ENCODE measurements at regions not wholly inside any gene's neighbourhood (a gene's known extent, or its start where the extent isn't known, plus 50 kb on each side); places are given as distances from the start of the nearest gene placed in this dataset.
"Not testable (repeated sequence)": the region's sequence is repeated elsewhere in the genome, so short reads cannot be mapped to it uniquely, and the experiment has no call there.

DNA sequence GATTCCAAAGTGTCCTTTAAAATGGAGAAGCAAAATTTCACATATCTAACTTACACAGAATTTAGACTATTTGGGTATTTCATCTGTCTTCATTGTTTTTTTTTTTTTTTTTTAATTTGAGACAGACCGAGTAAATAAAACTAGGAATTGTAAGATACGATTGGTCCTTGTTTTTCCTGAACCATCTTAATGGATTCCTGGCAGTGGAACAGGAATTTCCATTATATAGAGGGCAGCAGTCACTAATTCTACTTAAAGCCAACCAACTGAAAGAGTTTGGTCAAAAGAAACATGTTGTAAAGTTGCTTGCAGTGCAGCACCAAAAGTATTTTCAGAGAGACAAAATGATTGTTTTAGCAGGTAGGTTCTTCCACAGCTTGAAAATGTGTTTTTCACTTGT lies 72.5 kb upstream of the HGF start:
- ChIA-PET POLR2A (no interaction called here), CTCF (no interaction called here)
- no peak for DNase-seq
- no peak overlapping the region for H3K4me3 ChIP-seq (ENCODE audit: control insufficient read depth in 1 of 7, extremely low read depth in 1 of 7, insufficient read depth in 4 of 7, low read depth in 2 of 7, low read length in 6 of 7)
- H3K4me1 ChIP-seq (ENCODE audit: control extremely low read depth in 1 of 4, control insufficient read depth in 4 of 4, insufficient read depth in 4 of 4, low read length in 3 of 4): peaks cover 4 to 20% (median 8%) of the 10 kb centered on the region in 4 experiments
- no peaks in the 10 kb centered on the region for H3K27me3 ChIP-seq (replicated peaks in 2 of 5; ENCODE audit: control insufficient read depth in 4 of 5, insufficient read depth in 5 of 5, low read length in 4 of 5)
- peaks cover 0 to 3% (median 0%) of the 10 kb centered on the region in 5 experiments for H3K9me3 ChIP-seq (ENCODE audit: control extremely low read depth in 1 of 5, control insufficient read depth in 4 of 5, insufficient read depth in 2 of 5, low read depth in 1 of 5, low read length in 4 of 5)
- H3K27ac ChIP-seq (ENCODE audit: insufficient read depth in 1 of 2, low read depth in 1 of 2, low read length in 2 of 2, poor library complexity in 1 of 2, severe bottlenecking in 2 of 2): no peak overlapping the region
- H3K36me3 ChIP-seq (ENCODE audit: control insufficient read depth in 4 of 4, insufficient read depth in 4 of 4, low read length in 3 of 4): no peaks in the 10 kb centered on the region
- WGBS (ENCODE audit: insufficient coverage): no CpG with 5 or more reads among the region's 2 CpGs

DNA sequence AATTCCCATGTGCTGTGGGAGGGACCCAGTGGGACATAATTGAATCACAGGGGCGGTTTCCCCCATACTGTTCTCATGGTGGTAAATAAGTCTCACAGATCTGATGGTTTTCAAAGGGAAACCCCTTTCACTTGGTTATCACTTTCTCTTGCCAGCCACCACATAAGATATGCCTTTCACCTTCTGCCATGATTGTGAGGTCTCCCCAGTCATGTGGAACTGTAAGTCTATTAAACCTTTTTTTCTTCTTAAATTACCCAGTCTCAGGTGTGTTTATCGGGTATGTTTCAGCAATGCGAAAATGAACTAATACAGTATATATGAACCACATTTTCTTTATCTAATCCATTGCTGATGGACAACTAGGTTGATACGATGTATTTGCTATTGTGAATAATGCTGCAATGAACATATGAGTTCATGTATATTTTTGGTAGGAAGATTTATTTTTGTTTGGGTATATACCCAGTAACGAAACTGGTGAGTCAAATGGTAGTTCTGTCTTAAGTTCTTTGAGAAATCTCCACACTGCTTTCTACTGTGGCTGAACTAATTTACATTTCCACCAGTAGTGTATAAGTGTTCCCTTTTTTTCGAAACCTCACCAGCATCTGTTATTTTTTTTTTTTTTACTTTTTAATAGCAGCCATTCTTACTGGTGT lies 70.0 kb upstream of the HGF start:
- ChIA-PET POLR2A (no interaction called here), CTCF (no interaction called here)
- no peaks in the 10 kb centered on the region for H3K27me3 ChIP-seq (replicated peaks in 2 of 5; ENCODE audit: control insufficient read depth in 4 of 5, insufficient read depth in 5 of 5, low read length in 4 of 5)
- H3K36me3 ChIP-seq (ENCODE audit: control insufficient read depth in 4 of 4, insufficient read depth in 4 of 4, low read length in 3 of 4): no peaks in the 10 kb centered on the region
- H3K9me3 ChIP-seq (ENCODE audit: control extremely low read depth in 1 of 5, control insufficient read depth in 4 of 5, insufficient read depth in 2 of 5, low read depth in 1 of 5, low read length in 4 of 5): peaks cover 0 to 3% (median 0%) of the 10 kb centered on the region in 5 experiments
- H3K4me1 ChIP-seq (ENCODE audit: control extremely low read depth in 1 of 4, control insufficient read depth in 4 of 4, insufficient read depth in 4 of 4, low read length in 3 of 4): no peaks in the 10 kb centered on the region
- WGBS (ENCODE audit: insufficient coverage): 93% methylated on average over 2 of the region's 6 CpGs
- DNase-seq: no peak
- H3K27ac ChIP-seq (ENCODE audit: insufficient read depth in 1 of 2, low read depth in 1 of 2, low read length in 2 of 2, poor library complexity in 1 of 2, severe bottlenecking in 2 of 2): no peak overlapping the region
- H3K4me3 ChIP-seq (ENCODE audit: control insufficient read depth in 1 of 7, extremely low read depth in 1 of 7, insufficient read depth in 4 of 7, low read depth in 2 of 7, low read length in 6 of 7): no peak overlapping the region

DNA sequence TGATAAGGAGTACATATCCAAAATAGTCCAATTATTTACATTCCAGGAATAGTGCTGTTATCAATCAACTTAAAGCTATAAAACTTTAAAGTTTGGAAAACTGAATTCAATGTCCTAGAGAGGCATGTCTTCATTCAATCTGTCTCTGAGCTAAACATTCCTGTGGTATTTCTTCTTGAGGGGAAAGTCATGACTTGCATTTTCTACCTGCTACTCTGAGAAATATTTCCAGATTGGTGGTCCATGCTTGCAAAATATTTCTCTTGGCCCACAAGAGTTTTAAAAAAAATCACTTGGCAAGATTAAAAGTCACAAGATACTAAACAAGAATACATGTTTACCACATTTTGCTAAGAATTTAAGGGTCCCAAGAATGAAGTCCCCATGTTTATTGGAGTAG lies 63.6 kb upstream of the HGF start:
- Histone ChIP-seq H3K27me3 (replicated peaks in 2 of 5; ENCODE audit: control insufficient read depth in 4 of 5, insufficient read depth in 5 of 5, low read length in 4 of 5) (no peaks in the 10 kb centered on the region), H3K9me3 (ENCODE audit: control extremely low read depth in 1 of 5, control insufficient read depth in 4 of 5, insufficient read depth in 2 of 5, low read depth in 1 of 5, low read length in 4 of 5) (peaks cover 4 to 20% (median 6%) of the 10 kb centered on the region in 5 experiments), H3K4me1 (ENCODE audit: control extremely low read depth in 1 of 4, control insufficient read depth in 4 of 4, insufficient read depth in 4 of 4, low read length in 3 of 4) (peaks cover 0 to 5% (median 0%) of the 10 kb centered on the region in 4 experiments), H3K4me3 (ENCODE audit: control insufficient read depth in 1 of 7, extremely low read depth in 1 of 7, insufficient read depth in 4 of 7, low read depth in 2 of 7, low read length in 6 of 7) (no peak overlapping the region), H3K36me3 (ENCODE audit: control insufficient read depth in 4 of 4, insufficient read depth in 4 of 4, low read length in 3 of 4) (no peaks in the 10 kb centered on the region), H3K27ac (ENCODE audit: insufficient read depth in 1 of 2, low read depth in 1 of 2, low read length in 2 of 2, poor library complexity in 1 of 2, severe bottlenecking in 2 of 2) (no peak overlapping the region)
- CTCF ChIA-PET: no interaction called here
- POLR2A ChIA-PET: no interaction called here
- no peak for DNase-seq

DNA sequence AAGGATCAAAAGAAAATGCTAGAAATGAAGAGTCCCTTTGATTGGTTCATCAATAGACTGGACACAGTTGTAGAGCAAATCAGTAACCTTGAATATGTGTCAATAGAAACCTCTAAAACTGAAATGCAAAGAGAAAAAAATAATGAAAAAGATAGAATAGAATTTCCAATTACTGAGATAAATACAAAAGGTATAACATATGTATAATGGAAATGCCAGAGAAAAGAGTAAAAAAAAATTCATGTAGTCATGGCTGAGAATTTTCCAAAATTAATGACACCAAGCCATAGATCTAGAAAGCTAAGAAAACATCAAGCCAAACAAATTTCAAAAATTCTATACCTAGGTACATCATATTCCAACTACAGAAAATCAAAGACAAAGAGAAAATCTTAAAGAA lies 62.0 kb upstream of the HGF start:
- POLR2A ChIA-PET: no interaction called here
- no peak overlapping the region for H3K4me3 ChIP-seq (ENCODE audit: control insufficient read depth in 1 of 7, extremely low read depth in 1 of 7, insufficient read depth in 4 of 7, low read depth in 2 of 7, low read length in 6 of 7)
- no peak for DNase-seq

DNA sequence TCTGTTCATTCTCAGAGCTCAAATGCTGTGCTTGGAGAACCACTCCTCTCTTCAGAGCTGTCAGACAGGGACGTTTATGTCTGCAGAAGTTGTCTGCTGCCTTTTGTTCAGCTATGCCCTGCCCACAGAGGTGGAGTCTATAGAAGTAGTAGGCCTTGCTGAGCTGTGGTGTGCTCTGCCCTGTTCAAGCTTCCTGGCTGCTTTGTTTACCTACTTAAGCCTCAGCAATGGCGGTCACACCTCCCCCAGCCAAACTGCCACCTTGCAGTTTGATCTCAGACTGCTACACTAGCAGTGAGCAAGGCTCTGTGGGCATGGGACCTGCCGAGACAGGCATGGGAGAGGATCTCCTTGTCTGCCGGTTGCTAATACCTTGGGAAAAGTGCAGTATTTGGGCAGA lies 59.7 kb upstream of the HGF start:
- 94% methylated on average over 3 of the region's 4 CpGs for WGBS (ENCODE audit: insufficient coverage)
- POLR2A ChIA-PET; H3K4me3 ChIP-seq (ENCODE audit: control insufficient read depth in 1 of 7, extremely low read depth in 1 of 7, insufficient read depth in 4 of 7, low read depth in 2 of 7, low read length in 6 of 7); CTCF ChIA-PET; H3K27me3 ChIP-seq (replicated peaks in 2 of 5; ENCODE audit: control insufficient read depth in 4 of 5, insufficient read depth in 5 of 5, low read length in 4 of 5); H3K4me1 ChIP-seq (ENCODE audit: control extremely low read depth in 1 of 4, control insufficient read depth in 4 of 4, insufficient read depth in 4 of 4, low read length in 3 of 4); DNase-seq; H3K36me3 ChIP-seq (ENCODE audit: control insufficient read depth in 4 of 4, insufficient read depth in 4 of 4, low read length in 3 of 4); H3K27ac ChIP-seq (ENCODE audit: insufficient read depth in 1 of 2, low read depth in 1 of 2, low read length in 2 of 2, poor library complexity in 1 of 2, severe bottlenecking in 2 of 2): not testable (repeated sequence)
- H3K9me3 ChIP-seq (ENCODE audit: control extremely low read depth in 1 of 5, control insufficient read depth in 4 of 5, insufficient read depth in 2 of 5, low read depth in 1 of 5, low read length in 4 of 5): peaks cover 4 to 20% (median 6%) of the 10 kb centered on the region in 5 experiments

More for the DNA sequence above, 62.0 kb upstream of the HGF start:
- Histone ChIP-seq H3K27ac (ENCODE audit: insufficient read depth in 1 of 2, low read depth in 1 of 2, low read length in 2 of 2, poor library complexity in 1 of 2, severe bottlenecking in 2 of 2) (no peak overlapping the region), H3K27me3 (replicated peaks in 2 of 5; ENCODE audit: control insufficient read depth in 4 of 5, insufficient read depth in 5 of 5, low read length in 4 of 5) (no peaks in the 10 kb centered on the region), H3K4me1 (ENCODE audit: control extremely low read depth in 1 of 4, control insufficient read depth in 4 of 4, insufficient read depth in 4 of 4, low read length in 3 of 4) (peaks cover 0 to 5% (median 0%) of the 10 kb centered on the region in 4 experiments), H3K36me3 (ENCODE audit: control insufficient read depth in 4 of 4, insufficient read depth in 4 of 4, low read length in 3 of 4) (no peaks in the 10 kb centered on the region), H3K9me3 (ENCODE audit: control extremely low read depth in 1 of 5, control insufficient read depth in 4 of 5, insufficient read depth in 2 of 5, low read depth in 1 of 5, low read length in 4 of 5) (peaks cover 4 to 20% (median 6%) of the 10 kb centered on the region in 5 experiments)
- CTCF ChIA-PET: no interaction called here

DNA sequence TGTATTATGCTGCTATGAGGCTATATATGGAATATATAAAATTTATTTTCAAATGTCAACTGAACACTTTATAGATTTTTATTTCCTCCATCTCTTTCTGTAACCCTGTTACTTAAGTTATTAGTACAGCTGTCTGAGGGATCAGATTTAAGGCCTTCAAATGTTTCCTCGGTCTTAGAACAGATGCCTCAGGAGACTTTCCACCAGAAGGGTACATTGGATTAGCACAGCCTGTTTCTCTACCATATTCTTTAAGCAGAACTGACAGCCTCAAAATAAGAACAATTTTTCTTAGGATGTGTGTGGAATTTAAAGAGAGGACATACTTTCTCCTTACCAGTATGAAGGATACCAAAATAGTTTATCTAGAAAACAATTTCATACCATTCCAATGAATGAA lies 53.0 kb upstream of the HGF start:
- no peaks in the 10 kb centered on the region for H3K36me3 ChIP-seq (ENCODE audit: control insufficient read depth in 4 of 4, insufficient read depth in 4 of 4, low read length in 3 of 4)
- no peak for DNase-seq
- H3K4me3 ChIP-seq (ENCODE audit: control insufficient read depth in 1 of 7, extremely low read depth in 1 of 7, insufficient read depth in 4 of 7, low read depth in 2 of 7, low read length in 6 of 7): no peak overlapping the region
- POLR2A ChIA-PET: no interaction called here
- WGBS (ENCODE audit: insufficient coverage): 100% methylated on average over 1 of the region's 1 CpG
- no peaks in the 10 kb centered on the region for H3K9me3 ChIP-seq (ENCODE audit: control extremely low read depth in 1 of 5, control insufficient read depth in 4 of 5, insufficient read depth in 2 of 5, low read depth in 1 of 5, low read length in 4 of 5)
- H3K27me3 ChIP-seq (replicated peaks in 2 of 5; ENCODE audit: control insufficient read depth in 4 of 5, insufficient read depth in 5 of 5, low read length in 4 of 5): no peaks in the 10 kb centered on the region
- CTCF ChIA-PET: no interaction called here
- H3K27ac ChIP-seq (ENCODE audit: insufficient read depth in 1 of 2, low read depth in 1 of 2, low read length in 2 of 2, poor library complexity in 1 of 2, severe bottlenecking in 2 of 2): no peak overlapping the region
- H3K4me1 ChIP-seq (ENCODE audit: control extremely low read depth in 1 of 4, control insufficient read depth in 4 of 4, insufficient read depth in 4 of 4, low read length in 3 of 4): no peaks in the 10 kb centered on the region

DNA sequence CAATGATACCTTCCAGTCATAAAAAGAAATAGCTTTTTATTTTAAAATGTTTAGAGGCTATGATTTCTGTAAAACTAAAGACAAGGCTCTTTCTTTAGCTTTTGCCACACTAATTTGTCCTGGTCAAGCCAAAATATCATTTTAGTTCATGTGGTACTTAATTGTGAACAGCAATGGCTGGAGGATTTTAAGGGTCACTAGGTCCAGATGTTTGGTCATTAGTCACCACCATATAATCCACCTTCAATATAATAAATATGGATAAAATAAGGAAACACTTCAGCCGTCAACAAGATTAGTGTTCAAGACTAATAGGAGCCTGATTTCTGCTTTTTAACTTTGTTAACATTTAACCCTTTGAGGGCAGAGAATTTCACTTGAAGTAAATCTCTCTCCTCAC lies 50.0 kb upstream of the HGF start:
- Histone ChIP-seq H3K27ac (ENCODE audit: insufficient read depth in 1 of 2, low read depth in 1 of 2, low read length in 2 of 2, poor library complexity in 1 of 2, severe bottlenecking in 2 of 2) (no peak overlapping the region), H3K4me3 (ENCODE audit: control insufficient read depth in 1 of 7, extremely low read depth in 1 of 7, insufficient read depth in 4 of 7, low read depth in 2 of 7, low read length in 6 of 7) (no peak overlapping the region), H3K27me3 (replicated peaks in 2 of 5; ENCODE audit: control insufficient read depth in 4 of 5, insufficient read depth in 5 of 5, low read length in 4 of 5) (no peaks in the 10 kb centered on the region), H3K36me3 (ENCODE audit: control insufficient read depth in 4 of 4, insufficient read depth in 4 of 4, low read length in 3 of 4) (no peaks in the 10 kb centered on the region), H3K9me3 (ENCODE audit: control extremely low read depth in 1 of 5, control insufficient read depth in 4 of 5, insufficient read depth in 2 of 5, low read depth in 1 of 5, low read length in 4 of 5) (no peaks in the 10 kb centered on the region), H3K4me1 (ENCODE audit: control extremely low read depth in 1 of 4, control insufficient read depth in 4 of 4, insufficient read depth in 4 of 4, low read length in 3 of 4) (no peaks in the 10 kb centered on the region)
- ChIA-PET CTCF (no interaction called here), POLR2A (no interaction called here)
- WGBS (ENCODE audit: insufficient coverage): no CpG with 5 or more reads among the region's 1 CpG
- DNase-seq: no peak
